ENCODE measurements at regions not wholly inside any gene's neighbourhood (a gene's known extent, or its start where the extent isn't known, plus 50 kb on each side); places are given as distances from the start of the nearest gene placed in this dataset.
A peak's percentile ranks its signal among the peaks of the same experiment; 100 is the strongest.

- Histone ChIP-seq H3K36me3 (no peaks in the 10 kb centered on the region), H3K27ac (no peak overlapping the region), H3K4me3 (no peak overlapping the region), H3K4me1 (no peaks in the 10 kb centered on the region), H3K27me3 (no peaks in the 10 kb centered on the region), H3K9me3 (no peaks in the 10 kb centered on the region)
- TF ChIP-seq CTCF (IDR thresholded peaks at IDR 0.05) = no peak
- no peak for ATAC-seq
- intact Hi-C loops (cut with DNase I) = no loop called here
- DNase-seq = no peak
These were observed 504.0 kb downstream of the MAGEE1 start for GRCh38 chrX:76931518-76931917.

- no peak overlapping the region for H3K27ac ChIP-seq
- H3K4me1 ChIP-seq = no peaks in the 10 kb centered on the region
- H3K4me3 ChIP-seq = no peak overlapping the region
- ATAC-seq = no peak
- H3K9me3 ChIP-seq = peaks cover 0 to 2% of the 10 kb centered on the region in 2 donors
- intact Hi-C loops (cut with DNase I) = no loop called here
- H3K27me3 ChIP-seq = no peaks in the 10 kb centered on the region
- no peak for TF ChIP-seq CTCF (IDR thresholded peaks at IDR 0.05)
- peak in 1 of 4 donors; percentile 10 for DNase-seq
- no peaks in the 10 kb centered on the region for H3K36me3 ChIP-seq
These were observed 489.7 kb upstream of the FGF16 start for GRCh38 chrX:76957485-76957884.

- ATAC-seq (no peak), DNase-seq (no peak)
- H3K4me1 ChIP-seq = no peaks in the 10 kb centered on the region
- no peak overlapping the region for H3K27ac ChIP-seq
- H3K36me3 ChIP-seq = no peaks in the 10 kb centered on the region
- no peaks in the 10 kb centered on the region for H3K27me3 ChIP-seq
- H3K4me3 ChIP-seq = no peak overlapping the region
- no peaks in the 10 kb centered on the region for H3K9me3 ChIP-seq
- TF ChIP-seq CTCF (IDR thresholded peaks at IDR 0.05) = no peak
- intact Hi-C loops (cut with DNase I) = no loop called here
These were observed 475.5 kb upstream of the FGF16 start for GRCh38 chrX:76971393-76972376.

- Histone ChIP-seq H3K27me3 (no peaks in the 10 kb centered on the region), H3K36me3 (no peaks in the 10 kb centered on the region), H3K27ac (no peak overlapping the region), H3K9me3 (no peaks in the 10 kb centered on the region), H3K4me1 (no peaks in the 10 kb centered on the region), H3K4me3 (no peak overlapping the region)
- ATAC-seq (no peak), DNase-seq (no peak)
- intact Hi-C loops (cut with DNase I) = no loop called here
- TF ChIP-seq CTCF (IDR thresholded peaks at IDR 0.05) = no peak
These were observed 469.7 kb upstream of the FGF16 start for GRCh38 chrX:76977452-76977851.

DNA sequence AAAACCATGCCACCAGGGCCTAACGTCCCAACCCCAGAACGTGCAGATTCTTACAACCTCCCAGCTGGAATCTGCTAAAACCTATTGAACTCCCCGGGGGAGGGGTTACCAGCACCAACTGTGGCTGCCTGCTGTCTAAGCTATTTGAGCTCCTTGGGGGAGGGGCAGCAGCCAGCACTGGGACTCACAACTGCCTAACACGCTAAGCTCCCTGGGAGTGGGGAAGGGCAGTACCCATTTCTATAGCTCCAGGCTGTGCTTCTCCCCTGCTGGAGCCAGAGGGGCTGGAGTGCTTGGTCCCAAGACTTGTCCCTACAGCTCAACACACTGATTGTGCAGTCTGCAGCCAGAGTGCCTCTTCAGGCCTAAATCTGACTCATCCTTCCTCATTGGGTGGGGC lies 459.8 kb upstream of the FGF16 start:
- no peak overlapping the region for H3K27ac ChIP-seq
- no peak overlapping the region for H3K4me3 ChIP-seq
- no peak for TF ChIP-seq CTCF (IDR thresholded peaks at IDR 0.05)
- ATAC-seq (no peak), DNase-seq (no peak)
- H3K36me3 ChIP-seq = no peaks in the 10 kb centered on the region
- intact Hi-C loops (cut with DNase I) = no loop called here
- H3K9me3 ChIP-seq = peaks cover 0 to 10% of the 10 kb centered on the region in 2 donors
- H3K4me1 ChIP-seq = no peaks in the 10 kb centered on the region
- H3K27me3 ChIP-seq = no peaks in the 10 kb centered on the region
